Stimulated activated CD4-positive, alpha-beta T cell treated with anti-CD3 and anti-CD28 coated beads, TNF-alpha, amount 100 ng/mL, for 1 hour (primary cell): ENCODE measurements at regions not wholly inside any gene's neighbourhood (a gene's known extent, or its start where the extent isn't known, plus 50 kb on each side); places are given as distances from the start of the nearest gene placed in this dataset.
"Not testable (repeated sequence)": the region's sequence is repeated elsewhere in the genome, so short reads cannot be mapped to it uniquely, and the experiment has no call there.

Source experiments
- DNase-seq, 3 donors: peaks; one replicate each; pipeline ENCODE4 v3.0.0-alpha.2; 2020; ENCODE audit warnings: low read depth in 3 of 3, low spot score in 1 of 3

- DNase-seq: no peak
These were observed 63.9 kb downstream of the NFKBIZ start for GRCh38 chr3:101913168-101913567.

GRCh38 chr3:101917761-101918160 is 68.4 kb downstream of the NFKBIZ start:
- not testable (repeated sequence) for DNase-seq

- DNase-seq: not testable (repeated sequence)
These were observed 72.9 kb downstream of the NFKBIZ start for GRCh38 chr3:101922151-101922725.

- DNase-seq: not testable (repeated sequence)
These were observed 75.3 kb downstream of the NFKBIZ start for GRCh38 chr3:101924621-101925020.

- not testable (repeated sequence) for DNase-seq
These were observed 75.8 kb downstream of the NFKBIZ start for GRCh38 chr3:101925124-101925523.

- no peak for DNase-seq
These were observed 76.2 kb downstream of the NFKBIZ start for GRCh38 chr3:101925564-101925963.

- DNase-seq: no peak
These were observed 77.3 kb downstream of the NFKBIZ start for GRCh38 chr3:101926594-101927105.

GRCh38 chr3:101928890-101929289 is 79.6 kb downstream of the NFKBIZ start:
- no peak for DNase-seq

GRCh38 chr3:101931081-101931480 is 81.8 kb downstream of the NFKBIZ start:
- no peak for DNase-seq

GRCh38 chr3:101932326-101933068 is 83.2 kb downstream of the NFKBIZ start:
- DNase-seq: no peak

- DNase-seq: no peak
These were observed 87.4 kb downstream of the NFKBIZ start for GRCh38 chr3:101936419-101937356.

- DNase-seq: no peak
These were observed 89.0 kb downstream of the NFKBIZ start for GRCh38 chr3:101938262-101938847.

- no peak for DNase-seq
These were observed 90.2 kb downstream of the NFKBIZ start for GRCh38 chr3:101939361-101940049.

- no peak for DNase-seq
These were observed 91.4 kb downstream of the NFKBIZ start for GRCh38 chr3:101940521-101941317.

GRCh38 chr3:101941318-101942040 is 92.2 kb downstream of the NFKBIZ start:
- DNase-seq: no peak

- no peak for DNase-seq
These were observed 93.0 kb downstream of the NFKBIZ start for GRCh38 chr3:101942356-101942755.

- no peak for DNase-seq
These were observed 93.7 kb downstream of the NFKBIZ start for GRCh38 chr3:101943029-101943428.

GRCh38 chr3:101944308-101944707 is 95.0 kb downstream of the NFKBIZ start:
- no peak for DNase-seq

- no peak for DNase-seq
These were observed 96.7 kb downstream of the NFKBIZ start for GRCh38 chr3:101945980-101946379.
